Keratinocyte (primary cell): ENCODE measurements at regions not wholly inside any gene's neighbourhood (a gene's known extent, or its start where the extent isn't known, plus 50 kb on each side); places are given as distances from the start of the nearest gene placed in this dataset.

Source experiments
- DNase-seq: peaks from one replicate; pipeline ENCODE4 v3.0.0-alpha.2; 2011; ENCODE audit warnings: low read depth, missing footprints, low spot score
- FAIRE-seq: peaks from 2 replicates; lab custom pipeline; 2011; peaks lifted over from hg19 to GRCh38; lab: Jason Lieb, UNC
- H2AFZ ChIP-seq: 2 replicates; pipeline ENCODE4 v1.6.0; 2012; ENCODE audit warnings: low read length, control low read depth, inconsistent platforms; ENCODE audit not compliant: control insufficient read depth
- H3K27ac ChIP-seq: 2 replicates; pipeline ENCODE4 v1.5.1; 2011; ENCODE audit warnings: low read length; ENCODE audit not compliant: control insufficient read depth, insufficient read depth
- H3K27me3 ChIP-seq: 3 replicates; pipeline ENCODE4 v1.6.0; 2011; ENCODE audit warnings: low read length; ENCODE audit not compliant: control insufficient read depth, insufficient read depth; ENCODE audit errors: extremely low read depth
- H3K36me3 ChIP-seq, 2 experiments: 2 replicates in 1 of 2; 3 replicates in 1 of 2; pipeline ENCODE4 v1.5.1; 2011; ENCODE audit warnings: low read length in 2 of 2, mild to moderate bottlenecking in 1 of 2; ENCODE audit not compliant: control insufficient read depth in 2 of 2, insufficient read depth in 2 of 2; ENCODE audit errors: extremely low read depth in 1 of 2
- H3K4me1 ChIP-seq: 3 replicates; pipeline ENCODE4 v1.5.1; 2011; ENCODE audit warnings: low read length; ENCODE audit not compliant: control insufficient read depth, insufficient read depth; ENCODE audit errors: extremely low read depth
- H3K4me2 ChIP-seq: 3 replicates; pipeline ENCODE4 v1.6.0; 2011; ENCODE audit warnings: low read depth, low read length; ENCODE audit not compliant: control insufficient read depth, insufficient read depth; ENCODE audit errors: extremely low read depth
- H3K4me3 ChIP-seq, 3 experiments: fragments of 200-600 bp in 1 of 3; sonication (generic) in 1 of 3; 2 replicates in 2 of 3; 3 replicates in 1 of 3; pipeline ENCODE4 v1.5.1; 2011 to 2016; ENCODE audit warnings: low read length in 3 of 3, mild to moderate bottlenecking in 3 of 3, control low read depth in 2 of 3, inconsistent platforms in 1 of 3, low read depth in 1 of 3, mixed read lengths in 1 of 3, mixed run types in 1 of 3, moderate library complexity in 1 of 3; ENCODE audit not compliant: control insufficient read depth in 2 of 3, insufficient read depth in 2 of 3; ENCODE audit errors: extremely low read depth in 1 of 3
- H3K79me2 ChIP-seq: 2 replicates; pipeline ENCODE4 v1.6.0; 2012; ENCODE audit warnings: low read length; ENCODE audit not compliant: control insufficient read depth, insufficient read depth
- H3K9ac ChIP-seq: 3 replicates; pipeline ENCODE4 v1.6.0; 2011; ENCODE audit warnings: low read length; ENCODE audit not compliant: control insufficient read depth, insufficient read depth; ENCODE audit errors: extremely low read depth
- H3K9me1 ChIP-seq: 3 replicates; pipeline ENCODE4 v1.6.0; 2011; ENCODE audit warnings: low read length; ENCODE audit not compliant: control insufficient read depth, insufficient read depth; ENCODE audit errors: extremely low read depth
- H3K9me3 ChIP-seq: 2 replicates; pipeline ENCODE4 v1.5.1; 2012; ENCODE audit warnings: low read depth, low read length; ENCODE audit not compliant: control insufficient read depth
- H4K20me1 ChIP-seq: 3 replicates; pipeline ENCODE4 v1.6.0; 2011; ENCODE audit warnings: low read length; ENCODE audit not compliant: control insufficient read depth, insufficient read depth; ENCODE audit errors: extremely low read depth
- CTCF ChIP-seq, 3 experiments: IDR thresholded peaks in 1 of 3; conservative IDR thresholded peaks in 1 of 3; optimal IDR thresholded peaks in 1 of 3; 2 replicates in 2 of 3; 3 replicates in 1 of 3; pipeline versions ENCODE3 to v1.5.1; 2011; ENCODE audit warnings: low read length in 3 of 3, mild to moderate bottlenecking in 3 of 3, moderate library complexity in 2 of 3, control low read depth in 1 of 3, inconsistent platforms in 1 of 3; ENCODE audit not compliant: insufficient read depth in 2 of 3; ENCODE audit errors: extremely low read depth in 1 of 3
- EZH2 ChIP-seq: IDR thresholded peaks from one replicate; pipeline ENCODE4 v1.6.1; 2012; ENCODE audit warnings: inconsistent platforms, mild to moderate bottlenecking, low read length, moderate library complexity
- dilution Hi-C: fragments of 300-500 bp; cut with MboI; formaldehyde crosslinking; loops from one replicate; pipeline ENCODE4 v1.7.0; 2020; ENCODE audit warnings: low sequenced_read_pairs; ENCODE audit not compliant: extremely low pct_ligation_motif_present

- Histone ChIP-seq H3K9me3 (no peaks in the 10 kb centered on the region), H3K36me3 (no peaks in the 10 kb centered on the region), H4K20me1 (no peaks in the 10 kb centered on the region), H3K9me1 (no peaks in the 10 kb centered on the region), H3K27ac (no peak overlapping the region), H3K4me3 (no peak overlapping the region), H3K4me2 (no peak overlapping the region), H3K27me3 (no peaks in the 10 kb centered on the region), H3K9ac (no peak overlapping the region), H2AFZ (no peak overlapping the region), H3K79me2 (no peaks in the 10 kb centered on the region), H3K4me1 (peaks cover 6% of the 10 kb centered on the region)
- TF ChIP-seq CTCF (optimal IDR thresholded peaks at IDR 0.05 in 1 of 3, IDR thresholded peaks at IDR 0.05 in 1 of 3, conservative IDR thresholded peaks at IDR 0.05 in 1 of 3; ENCODE audit: extremely low read depth in 1 of 3, insufficient read depth in 2 of 3, low read length in 3 of 3) (no peak), EZH2 (no peak)
- DNase-seq (peak; percentile 26), FAIRE-seq (peak; percentile 23)
- dilution Hi-C loops = no loop called here
These were observed 199.5 kb upstream of the ASCC3 start for GRCh38 chr6:101080597-101080996.

GRCh38 chr6:101083533-101084175 is 202.5 kb upstream of the ASCC3 start:
- dilution Hi-C loops = no loop called here
- peak overlapping the region; percentile 31 for H3K27ac ChIP-seq
- H3K4me3 ChIP-seq = no peak overlapping the region
- no peak for DNase-seq
- no peaks in the 10 kb centered on the region for H3K9me1 ChIP-seq
- no peaks in the 10 kb centered on the region for H3K9me3 ChIP-seq
- no peak for TF ChIP-seq CTCF (optimal IDR thresholded peaks at IDR 0.05 in 1 of 3, IDR thresholded peaks at IDR 0.05 in 1 of 3, conservative IDR thresholded peaks at IDR 0.05 in 1 of 3; ENCODE audit: extremely low read depth in 1 of 3, insufficient read depth in 2 of 3, low read length in 3 of 3)
- no peak for TF ChIP-seq EZH2
- peak overlapping the region; percentile 53 for H2AFZ ChIP-seq
- FAIRE-seq = no peak
- H3K36me3 ChIP-seq = no peaks in the 10 kb centered on the region
- H3K4me2 ChIP-seq = peak overlapping the region; percentile 27
- no peaks in the 10 kb centered on the region for H4K20me1 ChIP-seq
- no peak overlapping the region for H3K9ac ChIP-seq
- H3K27me3 ChIP-seq = no peaks in the 10 kb centered on the region
- no peaks in the 10 kb centered on the region for H3K79me2 ChIP-seq
- peaks cover 6% of the 10 kb centered on the region for H3K4me1 ChIP-seq
